ENCODE measurements at regions not wholly inside any gene's neighbourhood (a gene's known extent, or its start where the extent isn't known, plus 50 kb on each side); places are given as distances from the start of the nearest gene placed in this dataset.

DNA sequence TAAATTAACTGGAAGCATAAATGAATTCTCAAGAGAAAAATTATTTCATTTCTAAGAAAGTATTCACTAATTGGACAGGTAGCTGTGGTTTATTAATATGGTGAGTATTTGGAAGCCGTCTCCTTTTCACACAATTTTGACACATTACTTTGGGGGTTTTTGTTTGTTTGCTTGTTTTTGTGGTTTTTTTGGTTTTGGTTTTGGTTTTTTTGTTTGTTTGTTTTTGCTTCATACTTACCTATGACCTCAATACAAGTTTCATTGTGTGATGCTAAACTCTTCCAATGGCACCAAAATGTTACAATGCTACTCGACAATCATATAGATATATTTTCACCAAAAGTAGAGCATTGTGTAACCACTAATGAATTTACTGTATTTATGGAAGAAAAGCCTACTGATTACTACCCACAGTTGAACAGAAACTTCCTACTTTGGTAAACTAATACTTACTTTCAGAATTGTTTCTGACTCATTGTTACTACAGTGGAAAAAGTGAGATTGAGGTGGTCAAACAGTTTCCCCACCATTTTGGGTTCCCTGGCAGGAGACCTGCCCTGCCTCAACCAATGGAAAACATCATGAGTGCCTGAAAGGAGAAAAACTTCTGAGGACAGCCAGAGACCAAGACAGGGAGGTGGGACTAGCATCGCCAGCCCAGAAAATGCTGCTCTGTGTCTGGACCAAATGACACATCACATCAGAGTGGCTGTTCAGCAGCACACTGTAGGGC is 443.1 kb downstream of the HNRNPD start:
- TF ChIP-seq SP1 (IDR thresholded peaks at IDR 0.05) (no peak), FOXM1 (IDR thresholded peaks at IDR 0.05; ENCODE audit: borderline replicate concordance) (no peak)

Data from HEK293T (cell line).